Fibroblast of lung (primary cell): ENCODE measurements at regions not wholly inside any gene's neighbourhood (a gene's known extent, or its start where the extent isn't known, plus 50 kb on each side); places are given as distances from the start of the nearest gene placed in this dataset.

Source experiments
- DNase-seq, 2 donors: peaks; one replicate each; pipeline versions ENCODE4 v3.0.0 to v3.0.0-alpha.2; 2010; ENCODE audit warnings: low read depth in 2 of 2
- H2AFZ ChIP-seq: 2 replicates; pipeline ENCODE4 v1.5.1; 2012; ENCODE audit warnings: low read length, control low read depth, inconsistent platforms
- H3K27ac ChIP-seq: 2 replicates; pipeline ENCODE4 v1.5.1; 2011; ENCODE audit warnings: low read length, control low read depth; ENCODE audit not compliant: insufficient read depth
- H3K27me3 ChIP-seq: 2 replicates; pipeline ENCODE4 v1.5.1; 2011; ENCODE audit warnings: mild to moderate bottlenecking, low read length; ENCODE audit not compliant: control insufficient read depth, insufficient read depth
- H3K36me3 ChIP-seq: 2 replicates; pipeline ENCODE4 v1.5.1; 2011; ENCODE audit warnings: low read length; ENCODE audit not compliant: control insufficient read depth, insufficient read depth
- H3K4me1 ChIP-seq: 2 replicates; pipeline ENCODE4 v1.5.1; 2011; ENCODE audit warnings: low read length; ENCODE audit not compliant: control insufficient read depth, insufficient read depth; ENCODE audit errors: extremely low read depth
- H3K4me2 ChIP-seq: 2 replicates; pipeline ENCODE4 v1.5.1; 2011; ENCODE audit warnings: low read length, control low read depth; ENCODE audit not compliant: insufficient read depth; ENCODE audit errors: extremely low read depth
- H3K4me3 ChIP-seq, 4 experiments: fragments of 200-600 bp in 1 of 4; sonication (generic) in 1 of 4; replicated peaks in 1 of 4; 2 replicates each; pipeline ENCODE4 v1.5.1; 2011 to 2016; ENCODE audit warnings: low read length in 4 of 4, low read depth in 3 of 4, mild to moderate bottlenecking in 3 of 4, control low read depth in 2 of 4, inconsistent platforms in 1 of 4, mixed read lengths in 1 of 4; ENCODE audit not compliant: insufficient read depth in 1 of 4; ENCODE audit errors: control extremely low read depth in 1 of 4
- H3K79me2 ChIP-seq: 2 replicates; pipeline ENCODE4 v1.5.1; 2012; ENCODE audit warnings: mild to moderate bottlenecking, low read length, inconsistent platforms; ENCODE audit not compliant: control insufficient read depth, insufficient read depth
- H3K9ac ChIP-seq: 2 replicates; pipeline ENCODE4 v1.5.1; 2011; ENCODE audit warnings: mild to moderate bottlenecking, low read length, control low read depth; ENCODE audit not compliant: insufficient read depth
- H3K9me3 ChIP-seq: 2 replicates; pipeline ENCODE4 v1.5.1; 2012; ENCODE audit warnings: low read depth, low read length; ENCODE audit not compliant: control insufficient read depth, insufficient read depth
- H4K20me1 ChIP-seq: 2 replicates; pipeline ENCODE4 v1.5.1; 2011; ENCODE audit warnings: low read length; ENCODE audit not compliant: control insufficient read depth, insufficient read depth; ENCODE audit errors: extremely low read depth
- CTCF ChIP-seq, 2 donors: IDR thresholded peaks in 1 of 2; conservative IDR thresholded peaks in 1 of 2; 1 replicate in 1 of 2; 2 replicates in 1 of 2; pipeline ENCODE4 v1.5.1; 2011 to 2012; ENCODE audit warnings: low read length in 2 of 2, control low read depth in 1 of 2, inconsistent platforms in 1 of 2, low read depth in 1 of 2, mild to moderate bottlenecking in 1 of 2
- EZH2 ChIP-seq: IDR thresholded peaks from 2 replicates; pipeline ENCODE4 v1.5.1; 2012; ENCODE audit warnings: low read length, control low read depth, mild to moderate bottlenecking; ENCODE audit errors: missing control alignments

GRCh38 chr11:71329165-71329510, 76.8 kb upstream of the SHANK2 start:
- no peaks in the 10 kb centered on the region for H3K27me3 ChIP-seq
- H3K4me1 ChIP-seq = no peaks in the 10 kb centered on the region
- no peak for DNase-seq
- H3K4me3 ChIP-seq = no peak overlapping the region
- no peaks in the 10 kb centered on the region for H3K79me2 ChIP-seq
- no peaks in the 10 kb centered on the region for H3K9me3 ChIP-seq
- no peaks in the 10 kb centered on the region for H3K36me3 ChIP-seq
- H4K20me1 ChIP-seq = no peaks in the 10 kb centered on the region
- no peak overlapping the region for H3K4me2 ChIP-seq
- H3K27ac ChIP-seq = no peak overlapping the region
- TF ChIP-seq EZH2 (no peak), CTCF (conservative IDR thresholded peaks at IDR 0.05 in 1 of 2, IDR thresholded peaks at IDR 0.05 in 1 of 2; ENCODE audit: low read depth in 1 of 2, low read length in 2 of 2) (no peak)
- H2AFZ ChIP-seq = no peak overlapping the region
- H3K9ac ChIP-seq = no peak overlapping the region

- no peaks in the 10 kb centered on the region for H3K27me3 ChIP-seq
- no peak overlapping the region for H3K4me3 ChIP-seq
- H3K36me3 ChIP-seq = no peaks in the 10 kb centered on the region
- no peaks in the 10 kb centered on the region for H3K9me3 ChIP-seq
- H3K79me2 ChIP-seq = no peaks in the 10 kb centered on the region
- no peaks in the 10 kb centered on the region for H4K20me1 ChIP-seq
- no peak overlapping the region for H3K27ac ChIP-seq
- H3K4me2 ChIP-seq = no peak overlapping the region
- no peak overlapping the region for H3K9ac ChIP-seq
- H2AFZ ChIP-seq = no peak overlapping the region
- no peak for DNase-seq
- H3K4me1 ChIP-seq = no peaks in the 10 kb centered on the region
- TF ChIP-seq EZH2 (no peak), CTCF (conservative IDR thresholded peaks at IDR 0.05 in 1 of 2, IDR thresholded peaks at IDR 0.05 in 1 of 2; ENCODE audit: low read depth in 1 of 2, low read length in 2 of 2) (no peak)
These were observed 75.0 kb upstream of the SHANK2 start for GRCh38 chr11:71327156-71328085.

GRCh38 chr11:71326328-71326940, 74.1 kb upstream of the SHANK2 start:
- no peaks in the 10 kb centered on the region for H3K36me3 ChIP-seq
- no peaks in the 10 kb centered on the region for H3K79me2 ChIP-seq
- H3K4me1 ChIP-seq = no peaks in the 10 kb centered on the region
- no peaks in the 10 kb centered on the region for H3K9me3 ChIP-seq
- H3K4me2 ChIP-seq = no peak overlapping the region
- H3K27ac ChIP-seq = no peak overlapping the region
- H2AFZ ChIP-seq = no peak overlapping the region
- no peak for DNase-seq
- no peaks in the 10 kb centered on the region for H4K20me1 ChIP-seq
- no peak overlapping the region for H3K4me3 ChIP-seq
- no peak overlapping the region for H3K9ac ChIP-seq
- no peaks in the 10 kb centered on the region for H3K27me3 ChIP-seq
- TF ChIP-seq EZH2 = no peak
- TF ChIP-seq CTCF (conservative IDR thresholded peaks at IDR 0.05 in 1 of 2, IDR thresholded peaks at IDR 0.05 in 1 of 2; ENCODE audit: low read depth in 1 of 2, low read length in 2 of 2) = no peak
